ENCODE measurements at regions not wholly inside any gene's neighbourhood (a gene's known extent, or its start where the extent isn't known, plus 50 kb on each side); places are given as distances from the start of the nearest gene placed in this dataset.
"Not testable (repeated sequence)": the region's sequence is repeated elsewhere in the genome, so short reads cannot be mapped to it uniquely, and the experiment has no call there.

DNA sequence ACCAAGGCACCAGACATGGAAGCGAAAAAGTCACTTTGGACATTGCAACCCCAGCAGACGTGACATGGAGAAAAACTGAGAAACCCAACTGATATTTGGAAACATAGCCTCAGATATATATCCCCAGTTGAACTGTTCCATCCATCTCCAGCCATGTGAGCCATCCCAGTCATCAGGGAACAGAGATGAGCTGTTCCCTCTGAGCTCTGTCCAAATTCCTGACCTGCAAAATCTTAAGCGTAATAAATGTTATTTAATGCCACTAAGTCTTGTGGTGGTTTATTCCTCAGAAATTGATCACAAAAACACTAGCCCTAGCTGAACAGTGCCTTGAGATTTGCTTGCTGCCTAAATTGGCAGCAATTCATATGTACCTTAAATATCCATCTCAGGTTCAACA is 182.8 kb downstream of the NRP2 start:
- DNase-seq (ENCODE audit: low read depth), result no peak

- DNase-seq (ENCODE audit: low read depth), result no peak
Observed at GRCh38 chr2:205864491-205864890, 182.2 kb downstream of the NRP2 start.

DNA sequence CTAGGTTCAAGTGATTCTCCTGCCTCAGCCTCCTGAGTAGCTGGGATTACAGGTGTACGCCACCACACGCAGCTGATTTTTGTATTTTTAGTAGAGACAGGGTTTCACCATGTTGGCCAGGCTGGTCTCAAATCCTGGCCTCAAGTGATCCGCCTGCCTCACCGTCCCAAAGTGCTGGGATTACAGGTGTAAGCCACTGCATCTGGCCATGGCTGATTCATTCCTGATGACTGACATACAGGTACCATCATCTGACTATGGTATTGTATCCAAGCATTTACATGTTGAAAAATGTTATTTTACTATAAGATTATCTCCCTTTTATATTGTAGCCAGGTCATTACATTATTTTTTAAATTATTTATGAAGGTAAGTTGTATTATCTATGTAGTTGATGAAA is 180.5 kb downstream of the NRP2 start:
- DNase-seq (ENCODE audit: low read depth), result not testable (repeated sequence)

DNA sequence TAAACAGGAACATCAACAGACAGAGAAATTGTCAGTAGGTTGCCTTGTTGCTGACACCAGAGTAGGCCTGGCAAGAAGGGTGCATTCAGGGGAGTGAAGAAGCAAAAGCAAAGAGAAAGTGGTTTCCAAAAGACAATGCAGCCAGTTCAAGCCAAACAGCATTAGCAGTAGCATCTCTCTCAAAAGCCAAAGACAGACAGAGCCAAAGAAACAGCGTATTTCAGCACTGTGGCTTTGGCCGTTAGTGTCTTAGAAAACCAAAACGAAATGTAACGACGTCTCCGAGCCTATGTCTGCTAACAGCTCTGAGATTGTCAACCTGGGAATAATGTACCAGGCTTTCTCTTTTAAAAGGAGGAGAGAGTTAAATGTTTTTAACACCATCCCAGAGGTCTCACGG is 178.6 kb downstream of the NRP2 start:
- DNase-seq (ENCODE audit: low read depth), result no peak

DNA sequence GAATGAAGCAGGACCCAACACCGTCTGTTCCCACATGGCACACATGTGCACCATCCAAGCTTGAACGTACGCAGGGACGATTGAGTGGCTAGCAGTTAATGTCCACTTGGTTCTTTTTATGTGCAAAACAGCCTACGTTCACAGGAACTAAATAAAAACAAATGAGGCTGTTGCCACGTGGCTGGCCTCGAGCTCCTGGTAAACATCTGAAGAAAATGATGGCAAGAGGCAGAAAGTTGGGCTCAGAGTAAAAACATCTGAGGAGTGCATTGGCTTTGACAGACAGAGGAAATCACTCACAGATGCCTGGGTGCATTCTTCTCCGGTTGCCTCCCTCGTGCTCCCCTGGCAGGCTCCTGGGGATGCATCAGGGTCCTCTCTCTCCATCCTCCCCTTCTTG is 177.9 kb downstream of the NRP2 start:
- DNase-seq (ENCODE audit: low read depth), result no peak

GRCh38 chr2:205858881-205859441 is 176.7 kb downstream of the NRP2 start:
- DNase-seq (ENCODE audit: low read depth), result no peak

DNA sequence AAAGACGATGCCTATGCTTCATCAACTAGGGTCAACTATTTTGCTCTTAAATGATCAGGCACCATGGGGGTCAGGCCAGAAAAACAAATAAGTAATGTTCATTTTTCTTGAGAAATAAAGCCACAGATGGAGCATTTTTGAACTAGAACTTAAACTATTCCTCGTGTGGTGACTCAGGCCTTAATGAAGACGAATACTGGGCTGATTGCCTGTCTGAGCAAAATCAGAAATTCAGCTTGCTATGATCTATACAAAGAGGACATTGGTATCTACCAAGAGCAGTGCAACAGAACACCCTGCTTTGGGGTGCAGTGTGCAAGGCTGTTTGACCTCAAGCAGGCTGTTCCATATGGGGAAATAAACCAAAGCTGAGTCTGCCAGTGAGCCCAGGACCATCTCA is 176.0 kb downstream of the NRP2 start:
- no peak for DNase-seq (ENCODE audit: low read depth)

DNA sequence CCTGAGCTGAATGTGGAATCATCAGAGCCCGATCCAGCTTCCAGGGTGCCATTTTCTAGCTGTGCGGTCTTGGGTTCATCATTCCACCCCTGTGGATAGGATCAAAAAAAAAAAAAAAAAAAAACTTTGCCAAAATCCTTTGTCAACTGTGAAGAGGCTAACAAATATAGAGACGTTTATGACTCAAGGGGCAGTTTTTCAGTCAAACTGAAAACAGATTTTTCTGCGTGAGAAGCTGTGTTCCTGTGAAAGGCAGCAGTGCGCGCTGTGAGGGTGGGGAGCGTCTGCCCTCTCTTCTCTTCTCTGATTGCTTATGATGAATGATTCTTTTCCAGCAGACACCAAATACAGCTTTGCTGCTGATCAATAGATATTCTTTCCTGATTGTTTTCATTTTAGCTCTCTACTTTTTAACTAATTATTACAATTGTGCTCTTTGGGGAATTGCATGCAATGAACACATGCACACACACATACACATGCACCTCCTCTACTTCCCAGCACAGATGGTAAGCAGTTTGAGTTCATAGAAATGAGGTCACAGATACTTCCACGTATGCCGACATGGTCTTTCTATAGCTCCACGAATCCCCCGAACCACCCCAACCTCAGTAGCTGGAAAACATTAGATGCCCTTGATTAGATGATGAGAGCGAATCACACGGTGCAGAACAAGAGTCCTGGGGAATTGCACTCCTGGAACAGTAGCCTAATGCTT is 175.4 kb downstream of the NRP2 start:
- DNase-seq (ENCODE audit: low read depth), result no peak

- no peak for DNase-seq (ENCODE audit: low read depth)
Observed at GRCh38 chr2:205852457-205852856, 170.2 kb downstream of the NRP2 start.

- DNase-seq (ENCODE audit: low read depth), result no peak
Observed at GRCh38 chr2:205850611-205851010, 168.3 kb downstream of the NRP2 start.

DNA sequence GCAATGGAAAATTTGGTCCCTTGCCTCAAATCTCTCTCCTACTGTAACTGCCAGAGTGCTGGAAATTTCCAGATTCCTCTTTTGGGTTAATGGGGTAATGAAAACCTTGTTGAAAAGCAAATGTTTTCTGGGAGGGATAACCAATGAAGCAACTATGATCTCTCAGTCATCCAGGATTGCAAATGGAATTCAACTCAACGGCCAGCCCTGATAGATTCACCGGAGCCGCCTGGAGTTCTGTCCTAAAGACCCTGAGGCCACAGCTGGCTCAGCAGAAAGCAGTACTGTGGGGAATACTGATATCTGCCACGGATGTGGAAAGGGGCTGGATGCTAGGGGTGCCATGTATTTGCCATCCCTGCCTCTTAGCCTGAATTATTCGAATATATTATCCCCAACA is 167.8 kb downstream of the NRP2 start:
- DNase-seq (ENCODE audit: low read depth), result no peak

DNA sequence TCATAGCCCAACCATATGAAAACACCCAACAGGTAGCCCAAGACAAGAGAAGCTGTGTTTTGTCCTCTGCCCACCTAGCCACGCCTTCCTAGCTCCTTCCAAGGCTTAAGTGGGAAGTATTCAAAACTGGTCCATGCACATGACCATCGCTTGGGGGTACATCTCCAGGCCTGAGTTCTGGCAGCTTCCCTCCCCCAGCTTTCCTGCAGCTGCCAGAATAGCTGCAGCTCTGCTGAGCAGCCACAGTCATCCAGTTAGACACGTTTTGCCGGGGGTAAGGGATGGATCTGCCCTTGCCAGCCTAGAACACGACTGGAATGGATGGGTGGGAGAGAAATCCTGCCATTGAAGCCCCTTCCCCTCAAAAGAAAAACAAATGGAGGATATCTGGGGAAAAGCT is 166.8 kb downstream of the NRP2 start:
- DNase-seq (ENCODE audit: low read depth), result no peak

DNA sequence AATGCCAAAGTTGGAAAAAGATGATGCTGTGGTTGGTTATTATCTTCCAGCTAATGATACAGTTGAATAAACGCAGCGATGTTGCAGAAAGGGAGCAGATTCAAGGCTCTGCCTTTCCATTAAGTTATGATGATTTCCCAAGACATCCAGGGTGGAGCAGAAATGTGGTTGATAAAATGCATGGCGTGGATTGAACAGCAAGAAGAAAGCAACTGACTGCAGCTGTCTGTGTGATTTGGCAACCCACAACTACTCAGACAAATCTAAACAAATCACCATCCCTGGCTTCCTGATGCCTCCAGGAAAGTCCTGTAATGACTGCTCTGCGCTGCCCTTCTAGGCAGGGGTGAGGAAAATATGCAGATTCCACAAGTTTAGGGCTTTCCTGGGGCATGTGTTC is 166.3 kb downstream of the NRP2 start:
- DNase-seq (ENCODE audit: low read depth), result no peak

Measured in stimulated activated CD8-positive, alpha-beta memory T cell treated with anti-CD3 and anti-CD28 coated beads, Interleukin-12 subunit alpha, Interleukin-12 subunit beta, amount 100 ng/mL, for 1 hour (primary cell).